DOHH2 (cell line): ENCODE measurements at regions not wholly inside any gene's neighbourhood (a gene's known extent, or its start where the extent isn't known, plus 50 kb on each side); places are given as distances from the start of the nearest gene placed in this dataset.

Experiments
- H3F3A ChIP-seq: fragments of 200-600 bp; sonication (generic), shearing (Covaris generic); 2 replicates; pipeline ENCODE4 v1.6.0; 2016; ENCODE audit warnings: antibody characterized with exemption, mild to moderate bottlenecking; ENCODE audit not compliant: control insufficient read depth, insufficient read depth
- H3K27ac ChIP-seq: fragments of 200-600 bp; sonication (generic); 2 replicates; pipeline ENCODE4 v1.5.1; 2014; ENCODE audit warnings: low read depth, mild to moderate bottlenecking, low read length, moderate library complexity
- H3K27me3 ChIP-seq: fragments of 200-600 bp; sonication (generic); 2 replicates; pipeline ENCODE4 v1.6.1; 2014; ENCODE audit warnings: mild to moderate bottlenecking, low read length, mixed read lengths; ENCODE audit not compliant: control insufficient read depth
- H3K36me3 ChIP-seq: fragments of 200-600 bp; sonication (generic); 2 replicates; pipeline ENCODE4 v1.6.1; 2014; ENCODE audit warnings: mild to moderate bottlenecking, low read length, moderate library complexity, mixed read lengths; ENCODE audit not compliant: control insufficient read depth
- H3K4me1 ChIP-seq: fragments of 200-600 bp; sonication (generic); 2 replicates; pipeline ENCODE4 v1.6.1; 2014; ENCODE audit warnings: mild to moderate bottlenecking, low read length, mixed read lengths; ENCODE audit not compliant: control insufficient read depth
- H3K4me2 ChIP-seq: fragments of 200-600 bp; sonication (generic); 2 replicates; pipeline ENCODE4 v1.6.0; 2014; ENCODE audit warnings: mild to moderate bottlenecking, low read length, moderate library complexity
- H3K4me3 ChIP-seq: fragments of 200-600 bp; sonication (generic); 2 replicates; pipeline ENCODE4 v1.5.1; 2014; ENCODE audit warnings: mild to moderate bottlenecking, low read length, mixed read lengths
- H3K79me2 ChIP-seq: fragments of 200-600 bp; sonication (generic); 2 replicates; pipeline ENCODE4 v1.6.1; 2014; ENCODE audit warnings: mild to moderate bottlenecking, low read length, mixed read lengths; ENCODE audit not compliant: control insufficient read depth
- H3K9me2 ChIP-seq: fragments of 200-600 bp; sonication (generic); replicated peaks from 2 replicates; pipeline ENCODE4 v1.6.1; 2014; ENCODE audit warnings: mild to moderate bottlenecking, low read length, mixed read lengths; ENCODE audit not compliant: control insufficient read depth
- H3K9me3 ChIP-seq: fragments of 200-600 bp; sonication (generic); 2 replicates; pipeline ENCODE4 v1.6.1; 2014; ENCODE audit warnings: antibody characterized with exemption, low read length, mixed read lengths; ENCODE audit not compliant: control insufficient read depth, insufficient read depth
- H4K20me1 ChIP-seq: fragments of 200-600 bp; sonication (generic); 2 replicates; pipeline ENCODE4 v1.6.0; 2014; ENCODE audit warnings: low read depth, mild to moderate bottlenecking, antibody characterized with exemption, low read length, moderate library complexity; ENCODE audit not compliant: control insufficient read depth, insufficient read depth
- EZH2phosphoT487 ChIP-seq: fragments of 200-600 bp; sonication (generic); IDR thresholded peaks from 2 replicates; pipeline ENCODE4 v1.6.1; 2017; ENCODE audit warnings: borderline replicate concordance, mild to moderate bottlenecking, antibody characterized with exemption, low read length, moderate library complexity, mixed read lengths
- TF ChIP-seq, protein P1 (sequence below): fragments of 200-600 bp; sonication (generic); IDR thresholded peaks from one replicate; pipeline ENCODE4 v1.5.1; 2014; ENCODE audit warnings: antibody characterized with exemption, mild to moderate bottlenecking, low read depth, low read length; ENCODE audit not compliant: poor library complexity, severe bottlenecking

DNA sequence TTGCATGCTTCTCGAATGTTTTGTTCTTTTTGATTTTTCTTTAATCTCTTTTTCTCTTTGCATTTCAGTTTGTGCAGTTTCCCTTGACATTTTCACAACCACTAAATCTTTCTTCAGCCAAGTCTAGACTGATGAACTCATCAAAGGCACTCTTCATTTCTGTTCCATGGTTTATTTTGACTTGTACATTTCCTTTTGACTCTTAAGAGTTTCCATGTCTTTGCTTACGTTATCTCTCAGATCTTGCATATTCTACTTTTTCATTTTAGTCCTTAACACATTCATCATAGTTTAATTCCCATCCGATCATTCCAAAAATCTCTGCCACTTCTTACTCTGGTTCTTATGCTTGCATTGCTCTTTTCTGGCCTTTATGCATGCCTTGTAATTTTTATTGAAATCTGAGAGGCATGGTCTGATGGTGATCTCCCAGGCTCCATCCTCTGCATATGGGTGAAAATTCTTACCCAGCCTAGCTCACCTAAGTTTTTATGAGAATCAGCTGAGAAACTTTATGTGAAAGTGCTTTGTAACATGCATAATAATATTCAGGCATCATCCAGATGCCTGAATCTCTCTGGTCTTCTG is 202.8 kb upstream of the IGFBP3 start:
- Histone ChIP-seq H3K79me2 (no peaks in the 10 kb centered on the region), H3K9me2 (no peaks in the 10 kb centered on the region), H3K27me3 (no peaks in the 10 kb centered on the region), H3K4me3 (no peak overlapping the region), H4K20me1 (no peaks in the 10 kb centered on the region), H3K27ac (no peak overlapping the region), H3K4me1 (no peaks in the 10 kb centered on the region), H3K4me2 (no peak overlapping the region), H3K36me3 (no peaks in the 10 kb centered on the region), H3K9me3 (no peaks in the 10 kb centered on the region), H3F3A (no peaks in the 10 kb centered on the region)
- TF ChIP-seq, protein P1, sequence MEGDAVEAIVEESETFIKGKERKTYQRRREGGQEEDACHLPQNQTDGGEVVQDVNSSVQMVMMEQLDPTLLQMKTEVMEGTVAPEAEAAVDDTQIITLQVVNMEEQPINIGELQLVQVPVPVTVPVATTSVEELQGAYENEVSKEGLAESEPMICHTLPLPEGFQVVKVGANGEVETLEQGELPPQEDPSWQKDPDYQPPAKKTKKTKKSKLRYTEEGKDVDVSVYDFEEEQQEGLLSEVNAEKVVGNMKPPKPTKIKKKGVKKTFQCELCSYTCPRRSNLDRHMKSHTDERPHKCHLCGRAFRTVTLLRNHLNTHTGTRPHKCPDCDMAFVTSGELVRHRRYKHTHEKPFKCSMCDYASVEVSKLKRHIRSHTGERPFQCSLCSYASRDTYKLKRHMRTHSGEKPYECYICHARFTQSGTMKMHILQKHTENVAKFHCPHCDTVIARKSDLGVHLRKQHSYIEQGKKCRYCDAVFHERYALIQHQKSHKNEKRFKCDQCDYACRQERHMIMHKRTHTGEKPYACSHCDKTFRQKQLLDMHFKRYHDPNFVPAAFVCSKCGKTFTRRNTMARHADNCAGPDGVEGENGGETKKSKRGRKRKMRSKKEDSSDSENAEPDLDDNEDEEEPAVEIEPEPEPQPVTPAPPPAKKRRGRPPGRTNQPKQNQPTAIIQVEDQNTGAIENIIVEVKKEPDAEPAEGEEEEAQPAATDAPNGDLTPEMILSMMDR = no peak
- no peak for TF ChIP-seq EZH2phosphoT487

DNA sequence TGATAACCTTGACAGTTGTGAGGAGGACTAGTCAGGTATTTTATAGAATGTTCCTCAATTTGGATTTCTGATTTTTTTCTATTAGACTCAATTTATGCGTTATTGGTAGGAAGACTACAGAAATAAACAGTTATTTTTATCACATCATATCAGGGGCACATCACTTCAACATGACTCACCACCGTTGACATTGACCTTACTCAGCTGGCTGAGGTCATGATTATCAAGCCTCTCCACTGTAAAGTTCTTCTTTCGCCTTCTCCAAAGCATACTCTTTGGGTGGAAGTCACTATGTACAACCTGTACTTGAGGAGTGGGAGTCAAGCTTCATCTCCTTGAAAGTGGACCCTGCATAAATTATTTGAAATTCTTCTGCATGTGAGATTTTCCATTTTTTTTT is 194.3 kb upstream of the IGFBP3 start:
- no peaks in the 10 kb centered on the region for H3K4me1 ChIP-seq

DNA sequence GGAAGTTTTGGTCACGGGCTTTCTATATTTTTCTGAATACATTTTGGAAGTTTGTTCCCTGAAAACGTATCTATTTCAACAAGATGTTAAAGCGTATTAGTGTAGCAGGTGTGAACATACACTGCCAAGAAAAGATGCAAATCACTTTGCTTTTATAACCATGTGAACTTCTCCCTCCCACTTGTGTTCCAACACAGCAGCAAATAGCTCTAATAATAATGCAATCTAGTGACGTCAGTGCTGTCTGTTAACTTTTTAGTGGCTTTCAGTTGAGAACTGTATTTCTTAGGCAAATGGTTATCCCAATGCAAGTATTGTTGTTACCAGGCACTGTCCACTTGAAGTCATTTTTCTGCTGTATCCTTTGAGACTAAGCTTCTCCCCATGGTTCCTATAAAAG is 188.4 kb upstream of the IGFBP3 start:
- Histone ChIP-seq H3K4me2 (no peak overlapping the region), H3K4me3 (no peak overlapping the region), H3F3A (no peaks in the 10 kb centered on the region), H3K36me3 (no peaks in the 10 kb centered on the region), H4K20me1 (no peaks in the 10 kb centered on the region), H3K27me3 (no peaks in the 10 kb centered on the region), H3K4me1 (no peaks in the 10 kb centered on the region), H3K27ac (no peak overlapping the region), H3K9me3 (no peaks in the 10 kb centered on the region), H3K9me2 (no peaks in the 10 kb centered on the region), H3K79me2 (no peaks in the 10 kb centered on the region)
- no peak for TF ChIP-seq EZH2phosphoT487
- TF ChIP-seq, protein P1 = no peak

More for the DNA sequence above, 194.3 kb upstream of the IGFBP3 start:
- H3K9me3 ChIP-seq = no peaks in the 10 kb centered on the region
- H3K4me3 ChIP-seq = no peak overlapping the region
- H3K36me3 ChIP-seq = no peaks in the 10 kb centered on the region
- TF ChIP-seq EZH2phosphoT487 = no peak
- TF ChIP-seq, protein P1 = no peak
- no peak overlapping the region for H3K27ac ChIP-seq
- H3K27me3 ChIP-seq = no peaks in the 10 kb centered on the region
- no peak overlapping the region for H3K4me2 ChIP-seq
- no peaks in the 10 kb centered on the region for H3K79me2 ChIP-seq
- no peaks in the 10 kb centered on the region for H4K20me1 ChIP-seq
- no peaks in the 10 kb centered on the region for H3F3A ChIP-seq
- H3K9me2 ChIP-seq = no peaks in the 10 kb centered on the region
